ENCODE measurements at regions not wholly inside any gene's neighbourhood (a gene's known extent, or its start where the extent isn't known, plus 50 kb on each side); places are given as distances from the start of the nearest gene placed in this dataset.

DNA sequence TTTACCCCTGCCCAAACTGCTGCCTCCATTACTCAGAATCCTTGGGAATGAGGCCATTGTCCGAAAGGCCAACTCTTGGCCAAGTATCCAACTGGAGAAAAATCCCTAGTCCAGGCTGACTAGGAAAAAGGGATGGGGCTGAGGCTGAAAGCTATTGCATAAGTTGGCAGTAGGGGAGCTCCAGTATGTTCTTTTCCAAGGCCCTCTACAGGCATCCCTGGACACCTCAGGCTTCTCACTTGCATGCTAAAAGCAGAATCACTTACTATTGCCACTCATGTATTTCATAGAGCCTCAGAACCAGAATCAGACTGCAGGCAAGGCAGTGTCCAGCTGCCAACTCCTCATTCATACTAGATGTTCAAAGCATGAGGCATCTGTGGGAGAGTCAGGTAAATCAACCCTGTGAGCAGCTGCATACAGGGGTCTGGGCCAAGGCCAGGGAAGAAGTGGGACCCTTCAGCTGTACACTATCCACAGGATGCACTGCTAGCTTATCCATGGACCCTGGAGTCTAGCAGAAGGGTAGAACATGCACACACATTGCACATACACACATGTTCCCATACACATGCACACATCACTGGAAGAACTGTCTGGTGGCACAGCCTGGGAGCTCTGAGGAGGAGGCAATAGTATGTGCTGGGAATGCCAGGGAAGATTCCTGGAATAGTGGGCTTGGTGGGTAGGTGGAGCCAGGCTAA, 195.3 kb downstream of the C1orf94 start:
- Mint-ChIP-seq H3K9me3 (no peaks in the 10 kb centered on the region), H3K36me3 (no peaks in the 10 kb centered on the region), H3K27ac (no peak overlapping the region), H3K4me1 (peaks cover 22% of the 10 kb centered on the region), H3K27me3 (ENCODE audit: low read depth) (peaks cover 55% of the 10 kb centered on the region), H3K4me3 (no peak overlapping the region)
- no peak for DNase-seq (ENCODE audit: low spot score in 2 of 2, unreplicated experiment in 2 of 2)
- TF ChIP-seq, protein P1, sequence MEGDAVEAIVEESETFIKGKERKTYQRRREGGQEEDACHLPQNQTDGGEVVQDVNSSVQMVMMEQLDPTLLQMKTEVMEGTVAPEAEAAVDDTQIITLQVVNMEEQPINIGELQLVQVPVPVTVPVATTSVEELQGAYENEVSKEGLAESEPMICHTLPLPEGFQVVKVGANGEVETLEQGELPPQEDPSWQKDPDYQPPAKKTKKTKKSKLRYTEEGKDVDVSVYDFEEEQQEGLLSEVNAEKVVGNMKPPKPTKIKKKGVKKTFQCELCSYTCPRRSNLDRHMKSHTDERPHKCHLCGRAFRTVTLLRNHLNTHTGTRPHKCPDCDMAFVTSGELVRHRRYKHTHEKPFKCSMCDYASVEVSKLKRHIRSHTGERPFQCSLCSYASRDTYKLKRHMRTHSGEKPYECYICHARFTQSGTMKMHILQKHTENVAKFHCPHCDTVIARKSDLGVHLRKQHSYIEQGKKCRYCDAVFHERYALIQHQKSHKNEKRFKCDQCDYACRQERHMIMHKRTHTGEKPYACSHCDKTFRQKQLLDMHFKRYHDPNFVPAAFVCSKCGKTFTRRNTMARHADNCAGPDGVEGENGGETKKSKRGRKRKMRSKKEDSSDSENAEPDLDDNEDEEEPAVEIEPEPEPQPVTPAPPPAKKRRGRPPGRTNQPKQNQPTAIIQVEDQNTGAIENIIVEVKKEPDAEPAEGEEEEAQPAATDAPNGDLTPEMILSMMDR (IDR thresholded peaks at IDR 0.05; ENCODE audit: unreplicated experiment), result no peak

DNA sequence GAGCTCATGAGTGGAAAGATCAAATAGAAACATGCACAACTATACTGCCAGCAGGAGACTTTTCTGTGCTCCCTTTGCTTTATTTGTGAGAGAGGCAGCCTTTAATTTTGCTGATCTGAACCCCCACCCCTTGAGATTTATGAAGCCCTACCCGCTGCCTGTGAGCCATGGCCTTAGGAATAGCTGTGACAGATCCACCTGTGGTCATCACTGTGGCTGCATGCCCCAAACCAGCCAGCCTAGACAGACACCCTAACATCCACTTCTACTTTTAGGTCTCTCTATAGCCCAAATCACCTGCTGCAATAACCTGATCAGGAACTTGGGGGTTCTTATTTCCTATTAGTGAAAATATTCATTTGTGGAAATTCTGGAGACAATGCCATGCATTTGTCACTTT, 196.2 kb downstream of the C1orf94 start:
- TF ChIP-seq, protein P1 (IDR thresholded peaks at IDR 0.05; ENCODE audit: unreplicated experiment), result no peak
- no peaks in the 10 kb centered on the region for H3K36me3 Mint-ChIP-seq
- H3K27ac Mint-ChIP-seq, result no peak overlapping the region
- H3K9me3 Mint-ChIP-seq, result no peaks in the 10 kb centered on the region
- H3K4me1 Mint-ChIP-seq, result peaks cover 22% of the 10 kb centered on the region
- no peak overlapping the region for H3K4me3 Mint-ChIP-seq
- peaks cover 59% of the 10 kb centered on the region for H3K27me3 Mint-ChIP-seq (ENCODE audit: low read depth)
- DNase-seq (ENCODE audit: low spot score in 2 of 2, unreplicated experiment in 2 of 2), result no peak

DNA sequence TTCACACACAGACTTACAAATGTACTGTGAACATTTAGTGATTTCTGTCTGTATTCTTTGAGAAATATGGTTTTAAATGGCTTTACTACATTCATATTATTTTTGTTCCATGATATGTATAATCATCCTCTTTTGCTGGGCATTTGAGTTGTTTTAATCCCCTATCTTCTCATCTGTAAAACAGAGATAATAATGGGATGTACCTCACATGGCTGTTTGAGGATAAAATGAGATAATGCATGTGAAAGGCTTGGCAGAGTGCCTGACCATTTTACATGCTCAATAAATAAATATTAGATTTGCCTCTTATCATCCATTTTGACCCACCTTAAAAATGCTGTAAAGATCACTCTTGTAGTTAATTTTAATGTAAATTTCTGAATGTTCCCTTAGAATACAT, 197.2 kb downstream of the C1orf94 start:
- H3K4me1 Mint-ChIP-seq, result peaks cover 23% of the 10 kb centered on the region
- no peaks in the 10 kb centered on the region for H3K36me3 Mint-ChIP-seq
- peaks cover 60% of the 10 kb centered on the region for H3K27me3 Mint-ChIP-seq (ENCODE audit: low read depth)
- H3K4me3 Mint-ChIP-seq, result no peak overlapping the region
- no peak overlapping the region for H3K27ac Mint-ChIP-seq
- TF ChIP-seq, protein P1 (IDR thresholded peaks at IDR 0.05; ENCODE audit: unreplicated experiment), result no peak
- H3K9me3 Mint-ChIP-seq, result no peaks in the 10 kb centered on the region
- no peak for DNase-seq (ENCODE audit: low spot score in 2 of 2, unreplicated experiment in 2 of 2)

DNA sequence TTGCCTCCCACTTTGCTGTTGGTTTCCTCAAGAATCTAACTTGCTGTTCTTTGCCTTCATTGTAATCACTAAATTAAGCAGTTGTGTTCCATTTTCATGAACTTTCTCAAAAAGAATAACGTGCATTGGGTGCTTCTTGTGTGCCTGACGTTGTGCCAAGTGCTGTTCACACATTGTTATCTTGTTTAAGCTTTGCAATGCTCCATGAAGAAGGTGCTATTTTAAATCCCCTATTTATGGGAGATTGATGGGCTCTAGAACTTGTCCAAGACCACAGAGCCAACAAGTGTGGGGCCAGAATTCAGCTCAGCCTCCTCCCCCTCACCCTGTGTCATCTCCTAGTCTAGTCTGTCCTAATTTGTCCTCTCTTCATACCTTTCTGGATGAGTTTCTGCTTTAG, 199.8 kb downstream of the C1orf94 start:
- TF ChIP-seq, protein P1 (IDR thresholded peaks at IDR 0.05; ENCODE audit: unreplicated experiment), result no peak
- no peaks in the 10 kb centered on the region for H3K36me3 Mint-ChIP-seq
- DNase-seq (ENCODE audit: low spot score in 2 of 2, unreplicated experiment in 2 of 2), result no peak

DNA sequence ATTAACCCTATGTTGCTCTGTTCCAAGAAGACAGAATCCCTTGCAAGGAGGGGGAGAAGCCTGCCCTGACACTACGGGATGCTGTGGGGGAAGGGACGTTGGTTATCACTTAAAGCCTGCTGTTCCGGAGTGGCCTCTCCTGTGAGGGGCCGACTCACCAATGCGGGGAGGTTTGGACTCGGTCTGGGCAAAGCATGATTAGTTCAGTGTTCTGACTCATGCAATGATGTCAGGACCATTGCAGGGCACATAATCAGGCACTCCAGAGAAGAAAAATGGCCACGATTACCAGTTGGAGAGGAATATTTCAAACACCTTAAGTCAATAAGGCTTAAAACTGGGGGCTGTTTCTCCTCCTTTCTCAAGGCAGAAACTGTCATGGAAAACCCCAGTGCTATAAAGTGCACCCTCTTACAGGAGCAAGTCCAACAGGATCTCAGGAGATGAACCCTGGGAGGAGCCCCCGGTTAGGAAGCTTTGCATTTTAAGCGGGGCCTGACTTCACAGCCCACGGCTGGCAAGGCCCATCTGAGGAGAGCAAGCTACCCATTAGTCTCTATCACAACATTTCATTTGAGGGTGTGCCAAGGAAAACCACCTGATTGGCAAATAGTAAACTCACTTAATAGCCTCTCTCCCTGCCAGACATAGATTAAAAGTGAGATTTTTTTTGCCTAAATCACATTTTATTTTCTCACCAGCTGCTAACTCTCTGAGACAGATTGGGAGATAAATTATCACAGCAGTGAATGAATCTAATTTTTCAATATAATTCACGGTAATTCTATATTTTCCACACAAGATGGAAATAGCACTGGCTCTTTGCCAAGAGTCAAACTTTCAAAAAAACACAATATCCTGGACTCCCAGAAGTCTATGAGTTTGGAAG, 202.5 kb downstream of the C1orf94 start:
- Mint-ChIP-seq H3K36me3 (no peaks in the 10 kb centered on the region), H3K4me1 (peaks cover 41% of the 10 kb centered on the region), H3K4me3 (no peak overlapping the region), H3K27me3 (ENCODE audit: low read depth) (peaks cover 42% of the 10 kb centered on the region), H3K27ac (no peak overlapping the region), H3K9me3 (no peaks in the 10 kb centered on the region)
- TF ChIP-seq, protein P1 (IDR thresholded peaks at IDR 0.05; ENCODE audit: unreplicated experiment), result no peak
- DNase-seq (ENCODE audit: low spot score in 2 of 2, unreplicated experiment in 2 of 2), result no peak

More for the DNA sequence above, 199.8 kb downstream of the C1orf94 start:
- no peak overlapping the region for H3K4me3 Mint-ChIP-seq
- no peak overlapping the region for H3K27ac Mint-ChIP-seq
- peaks cover 42% of the 10 kb centered on the region for H3K4me1 Mint-ChIP-seq
- peaks cover 47% of the 10 kb centered on the region for H3K27me3 Mint-ChIP-seq (ENCODE audit: low read depth)
- H3K9me3 Mint-ChIP-seq, result no peaks in the 10 kb centered on the region

Measured in mesothelial cell of epicardium (in vitro differentiated cells).